ENCODE measurements at regions not wholly inside any gene's neighbourhood (a gene's known extent, or its start where the extent isn't known, plus 50 kb on each side); places are given as distances from the start of the nearest gene placed in this dataset.
"Not testable (repeated sequence)": the region's sequence is repeated elsewhere in the genome, so short reads cannot be mapped to it uniquely, and the experiment has no call there.

- not testable (repeated sequence) for DNase-seq
These were observed 78.8 kb upstream of the RPH3A start for GRCh38 chr12:112712751-112713150.

GRCh38 chr12:112713471-112713870 is 78.1 kb upstream of the RPH3A start:
- DNase-seq, result no peak

GRCh38 chr12:112714166-112714710 is 77.3 kb upstream of the RPH3A start:
- no peak for DNase-seq

- DNase-seq, result no peak
These were observed 75.2 kb upstream of the RPH3A start for GRCh38 chr12:112716099-112717093.

GRCh38 chr12:112728864-112729263 is 62.7 kb upstream of the RPH3A start:
- no peak for DNase-seq

- no peak for DNase-seq
These were observed 56.5 kb upstream of the RPH3A start for GRCh38 chr12:112734859-112735695.

- DNase-seq, result no peak
These were observed 53.0 kb upstream of the RPH3A start for GRCh38 chr12:112738531-112738930.

GRCh38 chr12:112740387-112740934 is 51.1 kb upstream of the RPH3A start:
- no peak for DNase-seq

- no peak for DNase-seq
These were observed 50.4 kb upstream of the RPH3A start for GRCh38 chr12:112741106-112741505.

Data from AML-193 (cell line).